GM12878 (cell line): ENCODE measurements at regions not wholly inside any gene's neighbourhood (a gene's known extent, or its start where the extent isn't known, plus 50 kb on each side); places are given as distances from the start of the nearest gene placed in this dataset.

Experiments used
- ATAC-seq: fragments of 200-7000 bp; cut with Tn5 transposase; 3 replicates; pipeline ENCODE4 v1.9.1; 2020; ENCODE audit warnings: mild to moderate bottlenecking, moderate library complexity
- BruUV-seq: library from RNA; stranded (reverse); fragments of 400-500 nt; replicated peaks from 2 replicates; lab custom pipeline; 2021; lab: Mats Ljungman, UMichigan
- CTCF ChIA-PET: fragments of 300-600 bp; sonication (Branson Sonifier 250); formaldehyde crosslinking; extraction: SDS; loops from one replicate; lab custom pipeline; 2021; ENCODE audit warnings: inconsistent platforms; lab: Yijun Ruan, JAX
- POLR2A ChIA-PET: fragments of 350-600 bp; formaldehyde crosslinking; extraction: SDS; loops from one replicate; lab custom pipeline; 2021; ENCODE audit warnings: inconsistent platforms; lab: Charles Lee
- RAD21 ChIA-PET: fragments of 300-600 bp; sonication (Branson Sonifier 250); formaldehyde crosslinking; loops from one replicate; lab custom pipeline; 2023; ENCODE audit warnings: antibody characterized with exemption; ENCODE audit not compliant: unreplicated experiment; lab: Charles Lee
- SMC1A ChIA-PET: fragments of 300-600 bp; sonication (Branson Sonifier 250); formaldehyde crosslinking; loops from one replicate; lab custom pipeline; 2023; ENCODE audit not compliant: unreplicated experiment, uncharacterized antibody; lab: Charles Lee
- DNase-seq: peaks from one replicate; pipeline ENCODE4 v3.0.0-alpha.2; 2011; ENCODE audit warnings: low read depth, low spot score
- FAIRE-seq: peaks from 3 replicates; lab custom pipeline; 2011; peaks lifted over from hg19 to GRCh38; lab: Jason Lieb, UNC
- H2AFZ ChIP-seq: 2 replicates; pipeline ENCODE4 v1.6.0; 2011; ENCODE audit warnings: low read depth, low read length, control low read depth; ENCODE audit not compliant: control insufficient read depth
- H3K27ac ChIP-seq: 2 replicates; pipeline ENCODE4 v1.5.1; 2011; ENCODE audit warnings: control low read depth; ENCODE audit not compliant: control insufficient read depth, insufficient read depth
- H3K27me3 ChIP-seq, 2 experiments: replicated peaks in 1 of 2; 2 replicates each; pipeline versions ENCODE4 v1.6.0 to v1.6.1; 2011; ENCODE audit warnings: low read length in 1 of 2; ENCODE audit not compliant: control insufficient read depth in 2 of 2, insufficient read depth in 2 of 2
- H3K36me3 ChIP-seq, 2 experiments: 2 replicates each; pipeline ENCODE4 v1.5.1; 2011; ENCODE audit warnings: low read length in 1 of 2; ENCODE audit not compliant: control insufficient read depth in 2 of 2, insufficient read depth in 2 of 2
- H3K4me1 ChIP-seq: 2 replicates; pipeline ENCODE4 v1.6.1; 2011; ENCODE audit warnings: mild to moderate bottlenecking, low read length, moderate library complexity, mixed read lengths; ENCODE audit not compliant: control insufficient read depth, insufficient read depth
- H3K4me2 ChIP-seq: 2 replicates; pipeline ENCODE4 v1.6.0; 2011; ENCODE audit warnings: control low read depth; ENCODE audit not compliant: control insufficient read depth, insufficient read depth
- H3K4me3 ChIP-seq: fragments of 200-600 bp; sonication (generic); 2 replicates; pipeline ENCODE4 v1.5.1; 2016
- H3K79me2 ChIP-seq: 2 replicates; pipeline ENCODE4 v1.6.0; 2011; ENCODE audit warnings: low read length; ENCODE audit not compliant: control insufficient read depth, insufficient read depth
- H3K9ac ChIP-seq: 2 replicates; pipeline ENCODE4 v1.8.0; 2011; ENCODE audit warnings: low read length, control low read depth, mixed read lengths; ENCODE audit not compliant: control insufficient read depth, insufficient read depth
- H3K9me3 ChIP-seq: replicated peaks from 3 replicates; pipeline ENCODE4 v1.5.1; 2011; ENCODE audit warnings: mild to moderate bottlenecking, low read length; ENCODE audit not compliant: control insufficient read depth, insufficient read depth
- H4K20me1 ChIP-seq: 2 replicates; pipeline ENCODE4 v1.6.0; 2011; ENCODE audit not compliant: control insufficient read depth, insufficient read depth
- ATF2 ChIP-seq: IDR thresholded peaks from 2 replicates; pipeline ENCODE4 v1.6.1; 2012; ENCODE audit warnings: low read length, inconsistent platforms
- ATF3 ChIP-seq: IDR thresholded peaks from 2 replicates; pipeline ENCODE4 v1.6.1; 2011; ENCODE audit warnings: low read depth, mild to moderate bottlenecking, low read length, moderate library complexity, borderline replicate concordance; ENCODE audit errors: extremely low read depth
- BCL11A ChIP-seq: IDR thresholded peaks from 2 replicates; pipeline ENCODE4 v1.6.1; 2011; ENCODE audit warnings: low read depth, low read length
- BCLAF1 ChIP-seq: fragments of 450-650 bp; IDR thresholded peaks from 2 replicates; pipeline ENCODE4 v1.6.1; 2017; ENCODE audit warnings: antibody characterized with exemption, mild to moderate bottlenecking, moderate library complexity
- E2F8 ChIP-seq: fragments of 450-650 bp; IDR thresholded peaks from 2 replicates; pipeline ENCODE4 v1.6.1; 2018; ENCODE audit warnings: mild to moderate bottlenecking, low read depth, moderate library complexity; ENCODE audit not compliant: partially characterized antibody
- HDAC2 ChIP-seq: fragments of 200-600 bp; sonication (generic); IDR thresholded peaks from 2 replicates; pipeline ENCODE4 v1.6.1; 2017
- MYC ChIP-seq: IDR thresholded peaks from 2 replicates; pipeline ENCODE4 v1.6.1; 2011; ENCODE audit warnings: mild to moderate bottlenecking, low read length, moderate library complexity, inconsistent platforms; ENCODE audit not compliant: insufficient read depth, insufficient replicate concordance, insufficient read length, severe bottlenecking
- NFIC ChIP-seq: IDR thresholded peaks from 2 replicates; pipeline ENCODE4 v1.6.1; 2012; ENCODE audit warnings: low read depth, mild to moderate bottlenecking, inconsistent platforms, low read length, moderate library complexity
- PML ChIP-seq: IDR thresholded peaks from 2 replicates; pipeline ENCODE4 v1.6.1; 2012; ENCODE audit warnings: low read length, inconsistent platforms
- RAD51 ChIP-seq: fragments of 450-650 bp; IDR thresholded peaks from 2 replicates; pipeline ENCODE4 v1.6.1; 2016; ENCODE audit warnings: moderate library complexity, mild to moderate bottlenecking, inconsistent platforms
- SUPT20H ChIP-seq: IDR thresholded peaks from 2 replicates; pipeline ENCODE4 v1.6.1; 2011; ENCODE audit warnings: low read depth, mild to moderate bottlenecking, low read length, moderate library complexity, borderline replicate concordance; ENCODE audit not compliant: control insufficient read depth
- WRNIP1 ChIP-seq: IDR thresholded peaks from 2 replicates; pipeline ENCODE4 v1.6.1; 2011; ENCODE audit warnings: low read depth, low read length, improper control_type of control experiment, borderline replicate concordance
- ZNF274 ChIP-seq: IDR thresholded peaks from one replicate; pipeline ENCODE4 v1.8.0; 2011; ENCODE audit not compliant: insufficient read length, insufficient read depth
- ZNF687 ChIP-seq: fragments of 450-650 bp; IDR thresholded peaks from 2 replicates; pipeline ENCODE4 v1.6.1; 2017; ENCODE audit warnings: mild to moderate bottlenecking, moderate library complexity
- in situ Hi-C: fragments of 300-500 bp; cut with MboI; formaldehyde crosslinking; loops from 9 replicates; pipeline ENCODE4 v1.14.3; 2018; ENCODE audit warnings: mixed read lengths
- intact Hi-C: fragments of 100-400 bp; cut with micrococcal nuclease; formaldehyde crosslinking; loops from one replicate; pipeline ENCODE4 v1.14.2; 2022; ENCODE audit not compliant: unreplicated experiment

GRCh38 chr6:140130074-140130473, 755.6 kb upstream of the CITED2 start:
- no peak for FAIRE-seq
- no peak overlapping the region for H3K27ac ChIP-seq
- RAD21 ChIA-PET, result no interaction called here
- TF ChIP-seq PML (no peak), ATF3 (no peak), WRNIP1 (no peak), BCL11A (no peak), SUPT20H (no peak), RAD51 (no peak), ZNF687 (no peak), MYC (no peak), NFIC (no peak), ATF2 (no peak), HDAC2 (no peak), ZNF274 (no peak), BCLAF1 (no peak), E2F8 (no peak)

More at GRCh38 chr6:140130074-140130473, 755.6 kb upstream of the CITED2 start:
- no peak overlapping the region for H3K4me2 ChIP-seq
- BruUV-seq, result no TSS peak
- ChIA-PET SMC1A (no interaction called here), POLR2A (no interaction called here), CTCF (no interaction called here)
- DNase-seq (no peak), ATAC-seq (no peak)
- in situ Hi-C loops (no loop called here), intact Hi-C loops (no loop called here)
- H3K4me3 ChIP-seq, result no peak overlapping the region
- H3K36me3 ChIP-seq, result no peaks in the 10 kb centered on the region
- no peak overlapping the region for H3K9ac ChIP-seq
- no peaks in the 10 kb centered on the region for H3K4me1 ChIP-seq
- no peaks in the 10 kb centered on the region; the same call in 2 of the 3 replicates for H3K9me3 ChIP-seq
- H3K27me3 ChIP-seq, result no peaks in the 10 kb centered on the region
- H2AFZ ChIP-seq, result no peak overlapping the region
- H3K79me2 ChIP-seq, result no peaks in the 10 kb centered on the region
- H4K20me1 ChIP-seq, result no peaks in the 10 kb centered on the region
